Left lung (tissue), 4 donors: ENCODE measurements at regions not wholly inside any gene's neighbourhood (a gene's known extent, or its start where the extent isn't known, plus 50 kb on each side); places are given as distances from the start of the nearest gene placed in this dataset.

Experiments
- ATAC-seq: fragments of 200-7000 bp; cut with Tn5 transposase; one replicate; pipeline ENCODE4 v1.9.1; 2020; ENCODE audit warnings: moderate library complexity
- DNase-seq, 4 donors: peaks; one replicate each; pipeline ENCODE4 v3.0.0-alpha.2; 2013 to 2020
- H3K27ac ChIP-seq, 2 donors: fragments of 200-600 bp; sonication (generic) in 1 of 2; one replicate each; pipeline versions ENCODE4 v1.5.0 to v1.8.0; 2020 to 2021
- H3K27me3 ChIP-seq, 2 donors: fragments of 200-600 bp; sonication (generic) in 1 of 2; one replicate each; pipeline versions ENCODE4 v1.5.0 to v1.8.0; 2020 to 2021
- H3K36me3 ChIP-seq, 2 donors: fragments of 200-600 bp; sonication (generic) in 1 of 2; one replicate each; pipeline versions ENCODE4 v1.5.0 to v1.8.0; 2020 to 2021
- H3K4me1 ChIP-seq, 2 donors: fragments of 200-600 bp; one replicate each; pipeline ENCODE4 v1.8.0; 2021
- H3K4me3 ChIP-seq, 2 donors: fragments of 200-600 bp; sonication (generic) in 1 of 2; one replicate each; pipeline versions ENCODE4 v1.5.0 to v1.8.0; 2020 to 2021; ENCODE audit warnings: mild to moderate bottlenecking in 1 of 2
- H3K9me3 ChIP-seq, 2 donors: fragments of 200-600 bp; sonication (generic) in 1 of 2; one replicate each; pipeline versions ENCODE4 v1.5.0 to v1.8.0; 2020 to 2021
- intact Hi-C, 2 donors: fragments of 100-400 bp; cut with DNase I; formaldehyde crosslinking; loops; one replicate each; pipeline versions ENCODE4 v1.11.2 to v1.14.2; 2022
- TF ChIP-seq, protein P1 (sequence below), 2 donors: fragments of 200-600 bp; sonication (generic) in 1 of 2; IDR thresholded peaks; one replicate each; pipeline versions ENCODE4 v1.5.0 to v1.8.0; 2021; ENCODE audit warnings: antibody characterized with exemption in 2 of 2
- donor health status: DM: no; HTN: yes; CAD: no.
- donor health status: DM: no; HTN: no; CAD: no.

DNA sequence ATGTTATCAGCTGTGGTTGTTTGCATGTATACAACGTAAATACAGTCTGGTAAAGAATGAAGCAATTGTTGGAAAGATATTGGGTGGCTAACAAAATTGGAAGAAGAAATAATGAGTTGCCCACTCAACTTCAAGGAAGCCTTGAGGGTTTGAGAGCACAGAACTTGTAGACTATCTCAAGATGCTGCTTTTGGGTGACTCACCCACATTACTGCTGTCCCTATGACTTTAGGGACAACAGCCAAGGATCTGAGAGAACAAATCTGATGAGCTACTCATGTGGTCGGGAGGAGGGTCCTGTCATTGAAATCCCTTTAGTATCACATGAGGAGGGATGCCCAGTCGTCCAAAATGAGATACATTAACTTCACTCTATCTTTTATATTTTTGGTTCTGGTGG is 261.8 kb downstream of the GAS1 start:
- Histone ChIP-seq H3K9me3 (no peaks in the 10 kb centered on the region), H3K4me1 (no peaks in the 10 kb centered on the region), H3K36me3 (no peaks in the 10 kb centered on the region), H3K27ac (no peak overlapping the region), H3K4me3 (no peak overlapping the region), H3K27me3 (no peaks in the 10 kb centered on the region)
- TF ChIP-seq, protein P1, sequence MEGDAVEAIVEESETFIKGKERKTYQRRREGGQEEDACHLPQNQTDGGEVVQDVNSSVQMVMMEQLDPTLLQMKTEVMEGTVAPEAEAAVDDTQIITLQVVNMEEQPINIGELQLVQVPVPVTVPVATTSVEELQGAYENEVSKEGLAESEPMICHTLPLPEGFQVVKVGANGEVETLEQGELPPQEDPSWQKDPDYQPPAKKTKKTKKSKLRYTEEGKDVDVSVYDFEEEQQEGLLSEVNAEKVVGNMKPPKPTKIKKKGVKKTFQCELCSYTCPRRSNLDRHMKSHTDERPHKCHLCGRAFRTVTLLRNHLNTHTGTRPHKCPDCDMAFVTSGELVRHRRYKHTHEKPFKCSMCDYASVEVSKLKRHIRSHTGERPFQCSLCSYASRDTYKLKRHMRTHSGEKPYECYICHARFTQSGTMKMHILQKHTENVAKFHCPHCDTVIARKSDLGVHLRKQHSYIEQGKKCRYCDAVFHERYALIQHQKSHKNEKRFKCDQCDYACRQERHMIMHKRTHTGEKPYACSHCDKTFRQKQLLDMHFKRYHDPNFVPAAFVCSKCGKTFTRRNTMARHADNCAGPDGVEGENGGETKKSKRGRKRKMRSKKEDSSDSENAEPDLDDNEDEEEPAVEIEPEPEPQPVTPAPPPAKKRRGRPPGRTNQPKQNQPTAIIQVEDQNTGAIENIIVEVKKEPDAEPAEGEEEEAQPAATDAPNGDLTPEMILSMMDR (IDR thresholded peaks at IDR 0.05), result no peak
- DNase-seq, result no peak
- intact Hi-C loops, result no loop called here
- no peak for ATAC-seq

DNA sequence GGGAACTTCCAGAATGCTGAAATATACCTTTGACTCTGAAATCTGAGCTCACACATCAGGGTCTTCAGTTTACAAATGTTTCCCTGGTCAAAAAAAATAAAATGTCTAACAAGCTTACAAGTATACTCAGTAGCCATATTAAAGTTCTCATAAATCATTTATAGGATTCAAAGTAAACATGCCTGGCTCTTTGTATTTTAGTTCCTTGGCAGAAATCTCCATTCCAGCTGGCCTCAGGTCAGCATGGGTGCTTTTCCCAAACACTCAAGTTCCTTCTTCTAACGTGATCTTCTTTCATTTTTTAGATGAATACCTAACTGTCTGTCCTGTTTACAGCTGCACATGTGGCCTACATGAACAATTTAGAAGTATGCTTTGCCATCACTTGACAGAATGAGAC is 263.2 kb downstream of the GAS1 start:
- intact Hi-C loops, result no loop called here
- no peak for ATAC-seq
- DNase-seq, result no peak
- TF ChIP-seq, protein P1 (IDR thresholded peaks at IDR 0.05), result no peak
- Histone ChIP-seq H3K9me3 (no peaks in the 10 kb centered on the region), H3K4me1 (no peaks in the 10 kb centered on the region), H3K27ac (no peak overlapping the region), H3K27me3 (no peaks in the 10 kb centered on the region), H3K36me3 (no peaks in the 10 kb centered on the region), H3K4me3 (no peak overlapping the region)

DNA sequence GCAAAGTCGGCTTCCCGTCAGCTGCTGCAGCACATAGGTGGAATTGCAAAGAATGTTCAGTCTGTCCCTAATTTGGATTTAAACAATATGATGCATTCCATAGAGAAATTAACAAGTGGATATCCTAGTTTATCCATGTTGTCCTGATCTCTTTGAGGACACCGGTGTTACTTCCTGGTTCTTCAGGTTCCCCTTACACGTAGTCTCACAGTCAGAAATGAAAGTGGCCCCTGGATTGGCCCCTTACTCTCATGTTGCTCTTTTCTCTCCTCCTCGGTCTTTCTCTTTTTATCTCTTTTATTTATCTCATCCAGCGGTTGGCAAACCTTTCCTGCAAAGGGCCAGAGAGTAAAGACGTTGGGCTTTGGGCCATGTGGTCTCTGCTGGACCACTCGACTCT is 265.1 kb downstream of the GAS1 start:
- no peak overlapping the region for H3K4me3 ChIP-seq
- H3K27me3 ChIP-seq, result no peaks in the 10 kb centered on the region
- no peaks in the 10 kb centered on the region for H3K4me1 ChIP-seq
- no peak overlapping the region for H3K27ac ChIP-seq
- TF ChIP-seq, protein P1 (IDR thresholded peaks at IDR 0.05), result no peak
- ATAC-seq (no peak), DNase-seq (no peak)
- no peaks in the 10 kb centered on the region for H3K36me3 ChIP-seq
- no peaks in the 10 kb centered on the region for H3K9me3 ChIP-seq
- intact Hi-C loops, result no loop called here

DNA sequence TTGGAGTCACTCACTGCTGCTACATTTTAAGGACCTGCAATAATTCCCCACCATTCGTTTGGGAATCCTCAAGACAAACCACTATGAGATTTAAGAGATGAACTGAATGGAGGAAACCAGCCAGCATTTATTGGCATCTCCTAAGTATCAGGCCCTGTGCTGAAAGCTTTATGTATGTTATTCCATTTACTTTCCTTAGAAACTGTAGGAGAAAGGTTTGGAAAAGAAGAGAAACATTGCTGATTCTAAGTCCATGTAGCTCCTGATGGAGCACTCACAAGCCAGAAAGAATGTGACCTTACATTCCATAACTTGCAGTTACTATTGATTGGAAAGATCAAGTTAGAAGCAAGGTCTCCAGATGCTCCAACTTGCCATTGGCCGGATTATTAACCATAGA is 267.4 kb downstream of the GAS1 start:
- no peaks in the 10 kb centered on the region for H3K27me3 ChIP-seq
- no peak overlapping the region for H3K4me3 ChIP-seq
- H3K4me1 ChIP-seq, result no peaks in the 10 kb centered on the region
- H3K36me3 ChIP-seq, result no peaks in the 10 kb centered on the region
- H3K9me3 ChIP-seq, result no peaks in the 10 kb centered on the region
- DNase-seq (no peak), ATAC-seq (no peak)
- H3K27ac ChIP-seq, result no peak overlapping the region
- TF ChIP-seq, protein P1 (IDR thresholded peaks at IDR 0.05), result no peak
- intact Hi-C loops, result no loop called here

DNA sequence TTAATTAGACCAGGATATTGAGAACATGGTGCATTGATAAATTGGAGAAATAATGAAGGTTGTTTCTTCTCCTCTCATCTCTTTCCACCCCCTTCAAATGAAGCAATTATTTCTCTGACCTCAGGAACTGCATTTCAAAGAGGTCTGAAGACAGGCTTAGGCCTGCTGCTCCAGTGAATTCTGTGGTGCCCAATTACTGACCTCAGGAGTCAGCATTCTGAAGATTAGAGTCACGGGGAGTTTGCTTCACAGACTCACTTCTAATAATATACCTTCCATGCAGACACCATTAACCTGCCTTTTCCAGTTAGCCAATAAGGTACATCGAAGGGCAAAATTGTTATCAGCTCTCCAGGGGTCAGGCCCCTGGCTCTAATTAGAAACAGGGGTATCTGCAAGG is 270.9 kb downstream of the GAS1 start:
- intact Hi-C loops, result no loop called here
- no peaks in the 10 kb centered on the region for H3K27me3 ChIP-seq
- TF ChIP-seq, protein P1 (IDR thresholded peaks at IDR 0.05), result no peak
- no peaks in the 10 kb centered on the region for H3K36me3 ChIP-seq
- DNase-seq (no peak), ATAC-seq (no peak)
- no peak overlapping the region for H3K4me3 ChIP-seq
- no peaks in the 10 kb centered on the region for H3K4me1 ChIP-seq
- H3K9me3 ChIP-seq, result peaks cover 0 to 2% of the 10 kb centered on the region in 2 donors
- H3K27ac ChIP-seq, result no peak overlapping the region
